Activated naive CD8-positive, alpha-beta T cell treated with anti-CD3 and anti-CD28 coated beads, Interleukin-2, amount 10 ng/mL, durations not matched to agents 7 days and 5 days (primary cell): ENCODE measurements at regions not wholly inside any gene's neighbourhood (a gene's known extent, or its start where the extent isn't known, plus 50 kb on each side); places are given as distances from the start of the nearest gene placed in this dataset.

Source experiments
- ATAC-seq: fragments of 150-1000 bp; cut with Tn5 transposase; one replicate; pipeline ENCODE4 v1.10.0; 2021; ENCODE audit warnings: low read depth, moderate library complexity
- POLR2A ChIA-PET: fragments of 350-600 bp; sonication (Branson Sonifier 250); formaldehyde crosslinking; loops from one replicate; lab custom pipeline; 2021; ENCODE audit warnings: antibody characterized with exemption; lab: Charles Lee
- DNase-seq: peaks from one replicate; pipeline ENCODE4 v3.0.0; 2021
- H3K27ac Mint-ChIP-seq: one replicate; pipeline ENCODE4 v1.8.0; 2022; ENCODE audit warnings: mild to moderate bottlenecking, mixed read lengths
- H3K27me3 Mint-ChIP-seq: one replicate; pipeline ENCODE4 v1.8.0; 2022; ENCODE audit warnings: mild to moderate bottlenecking, moderate library complexity, mixed read lengths
- H3K36me3 Mint-ChIP-seq: one replicate; pipeline ENCODE4 v1.8.0; 2021; ENCODE audit warnings: mild to moderate bottlenecking, mixed read lengths
- H3K4me1 Mint-ChIP-seq: one replicate; pipeline ENCODE4 v1.8.0; 2021; ENCODE audit warnings: mixed read lengths
- H3K4me3 Mint-ChIP-seq: one replicate; pipeline ENCODE4 v1.8.0; 2022; ENCODE audit warnings: mild to moderate bottlenecking, moderate library complexity, mixed read lengths
- H3K9me3 Mint-ChIP-seq: one replicate; pipeline ENCODE4 v1.8.0; 2021; ENCODE audit warnings: mixed read lengths

DNA sequence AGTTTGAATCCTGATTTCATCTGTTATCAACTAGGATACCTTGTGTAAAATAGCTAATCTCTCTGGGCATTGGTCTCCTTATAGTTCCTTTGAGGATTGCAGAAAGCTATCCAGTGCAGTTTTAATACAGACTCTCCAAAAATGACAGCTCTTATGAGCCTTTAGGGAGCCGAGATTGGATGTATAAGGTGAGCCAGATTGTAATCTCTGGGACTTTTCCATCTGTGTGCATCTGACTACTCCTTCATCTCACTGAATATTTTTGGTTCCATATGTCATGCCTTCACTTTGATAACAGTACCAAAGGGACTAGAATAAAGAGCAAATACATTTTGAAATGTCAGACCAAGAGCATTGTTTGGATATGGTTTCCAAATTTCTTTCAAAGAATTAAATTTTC, 367.2 kb downstream of the TMEM232 start:
- H3K27ac Mint-ChIP-seq = no peak overlapping the region
- no peaks in the 10 kb centered on the region for H3K4me1 Mint-ChIP-seq
- H3K27me3 Mint-ChIP-seq = no peaks in the 10 kb centered on the region
- no peaks in the 10 kb centered on the region for H3K36me3 Mint-ChIP-seq
- no peak for DNase-seq
- H3K9me3 Mint-ChIP-seq = no peaks in the 10 kb centered on the region
- no peak for ATAC-seq
- POLR2A ChIA-PET = no interaction called here
- no peak overlapping the region for H3K4me3 Mint-ChIP-seq

GRCh38 chr5:110361471-110361870, 365.0 kb downstream of the TMEM232 start:
- H3K4me3 Mint-ChIP-seq = no peak overlapping the region
- no peaks in the 10 kb centered on the region for H3K4me1 Mint-ChIP-seq
- H3K9me3 Mint-ChIP-seq = no peaks in the 10 kb centered on the region
- no peaks in the 10 kb centered on the region for H3K27me3 Mint-ChIP-seq
- H3K27ac Mint-ChIP-seq = no peak overlapping the region
- DNase-seq (no peak), ATAC-seq (no peak)
- H3K36me3 Mint-ChIP-seq = no peaks in the 10 kb centered on the region
- POLR2A ChIA-PET = no interaction called here

DNA sequence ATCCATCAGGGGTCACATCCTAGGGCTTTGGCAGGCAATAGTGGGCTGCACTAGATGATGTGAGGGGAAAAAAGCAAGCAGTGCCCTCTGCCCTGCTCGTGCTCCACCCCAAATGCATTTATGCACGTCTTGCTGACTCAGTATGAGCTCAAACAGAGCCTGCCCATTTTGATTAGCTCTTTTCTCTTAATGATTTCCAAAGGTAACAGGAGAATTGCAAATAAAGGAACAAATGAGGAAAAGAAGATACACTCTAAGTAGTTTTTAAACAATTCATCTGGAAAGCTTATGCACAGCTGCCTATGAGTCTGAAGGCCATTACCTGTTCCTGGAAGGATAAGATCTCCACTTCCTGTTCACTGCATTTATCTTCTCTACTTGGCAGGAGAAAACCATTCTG, 364.2 kb downstream of the TMEM232 start:
- DNase-seq (no peak), ATAC-seq (no peak)
- Mint-ChIP-seq H3K4me3 (no peak overlapping the region), H3K4me1 (no peaks in the 10 kb centered on the region), H3K36me3 (no peaks in the 10 kb centered on the region), H3K27me3 (no peaks in the 10 kb centered on the region), H3K27ac (no peak overlapping the region), H3K9me3 (no peaks in the 10 kb centered on the region)
- POLR2A ChIA-PET = no interaction called here

- Mint-ChIP-seq H3K4me1 (no peaks in the 10 kb centered on the region), H3K27ac (no peak overlapping the region), H3K27me3 (no peaks in the 10 kb centered on the region), H3K9me3 (no peaks in the 10 kb centered on the region), H3K36me3 (no peaks in the 10 kb centered on the region), H3K4me3 (no peak overlapping the region)
- DNase-seq (no peak), ATAC-seq (no peak)
- POLR2A ChIA-PET = no interaction called here
These were observed 359.8 kb downstream of the TMEM232 start for GRCh38 chr5:110366716-110367115.
